Mucosa of descending colon (tissue), 3 donors: ENCODE measurements at regions not wholly inside any gene's neighbourhood (a gene's known extent, or its start where the extent isn't known, plus 50 kb on each side); places are given as distances from the start of the nearest gene placed in this dataset.

Experiments
- ATAC-seq: fragments of 200-7000 bp; cut with Tn5 transposase; one replicate; pipeline ENCODE4 v1.9.1; 2020; ENCODE audit warnings: mild to moderate bottlenecking, moderate library complexity
- DNase-seq, 3 donors: peaks; one replicate each; pipeline ENCODE4 v3.0.0-alpha.2; 2020
- H3K36me3 ChIP-seq: fragments of 200-600 bp; one replicate; pipeline ENCODE4 v1.8.0; 2021; ENCODE audit warnings: low read depth, mild to moderate bottlenecking
- H3K4me1 ChIP-seq: fragments of 200-600 bp; one replicate; pipeline ENCODE4 v1.8.0; 2021; ENCODE audit warnings: low read depth, mild to moderate bottlenecking
- H3K4me3 ChIP-seq: fragments of 200-600 bp; one replicate; pipeline ENCODE4 v1.8.0; 2021; ENCODE audit warnings: mild to moderate bottlenecking
- H3K9me3 ChIP-seq: fragments of 200-600 bp; one replicate; pipeline ENCODE4 v1.8.0; 2021; ENCODE audit warnings: mild to moderate bottlenecking
- CTCF ChIP-seq: fragments of 200-600 bp; IDR thresholded peaks from one replicate; pipeline ENCODE4 v1.8.0; 2022; ENCODE audit warnings: antibody characterized with exemption, mild to moderate bottlenecking
- intact Hi-C, 2 donors: fragments of 100-400 bp; cut with DNase I in 1 of 2; cut with micrococcal nuclease in 1 of 2; formaldehyde crosslinking; loops; one replicate each; pipeline versions ENCODE4 v1.11.0 to v1.11.1; 2022; cut with DNase I, micrococcal nuclease
- donor health status: DM: no; HTN: no; CAD: no; lungs with moderate emphysema.
- donor health status: DM: no; HTN: no; CAD: no.
- donor health status: DM: no; HTN: yes; CAD: no.

GRCh38 chr1:234715252-234716014, 105.5 kb upstream of the IRF2BP2 start:
- Histone ChIP-seq H3K4me3 (no peak overlapping the region), H3K9me3 (no peaks in the 10 kb centered on the region), H3K4me1 (peaks cover 53% of the 10 kb centered on the region), H3K36me3 (no peaks in the 10 kb centered on the region)
- no peak for TF ChIP-seq CTCF
- peak; percentile 51 for ATAC-seq
- DNase-seq, result peak in 1 of 3 donors; percentile 74
- intact Hi-C loops, result loop anchor here in 1 of 2 donors (5.0 to 10.0 kb wide), 2 partner anchors 247 to 359 kb away; no protein-coding TSS in a partner anchor

- ATAC-seq (no peak), DNase-seq (no peak)
- Histone ChIP-seq H3K4me3 (no peak overlapping the region), H3K36me3 (no peaks in the 10 kb centered on the region), H3K9me3 (no peaks in the 10 kb centered on the region), H3K4me1 (peaks cover 57% of the 10 kb centered on the region)
- TF ChIP-seq CTCF, result no peak
- intact Hi-C loops, result loop anchor here in 1 of 2 donors (10.0 kb wide), 1 partner anchor 361 kb away; no protein-coding TSS in a partner anchor
Observed at GRCh38 chr1:234713859-234714258, 103.9 kb upstream of the IRF2BP2 start.

- Histone ChIP-seq H3K9me3 (no peaks in the 10 kb centered on the region), H3K4me1 (peaks cover 53% of the 10 kb centered on the region), H3K4me3 (no peak overlapping the region), H3K36me3 (no peaks in the 10 kb centered on the region)
- no peak for TF ChIP-seq CTCF
- intact Hi-C loops, result loop anchor here in 1 of 2 donors (10.0 kb wide), 1 partner anchor 361 kb away; no protein-coding TSS in a partner anchor
- DNase-seq (no peak), ATAC-seq (no peak)
Observed at GRCh38 chr1:234713440-234713839, 103.5 kb upstream of the IRF2BP2 start.

- H3K36me3 ChIP-seq, result no peaks in the 10 kb centered on the region
- no peaks in the 10 kb centered on the region for H3K9me3 ChIP-seq
- ATAC-seq (no peak), DNase-seq (no peak)
- intact Hi-C loops, result loop anchor here in 1 of 2 donors (10.0 kb wide), 1 partner anchor 362 kb away; no protein-coding TSS in a partner anchor
- TF ChIP-seq CTCF, result no peak
- H3K4me3 ChIP-seq, result no peak overlapping the region
- H3K4me1 ChIP-seq, result peaks cover 50% of the 10 kb centered on the region
Observed at GRCh38 chr1:234712891-234713305, 102.9 kb upstream of the IRF2BP2 start.

- Histone ChIP-seq H3K36me3 (no peaks in the 10 kb centered on the region), H3K9me3 (no peaks in the 10 kb centered on the region), H3K4me3 (no peak overlapping the region), H3K4me1 (peaks cover 40% of the 10 kb centered on the region)
- intact Hi-C loops, result loop anchor here in 1 of 2 donors (10.0 kb wide), 1 partner anchor 364 kb away; no protein-coding TSS in a partner anchor
- DNase-seq, result peak in 1 of 3 donors; percentile 4
- ATAC-seq, result no peak
- TF ChIP-seq CTCF, result no peak
Observed at GRCh38 chr1:234710936-234711724, 101.2 kb upstream of the IRF2BP2 start.
